ENCODE measurements at regions not wholly inside any gene's neighbourhood (a gene's known extent, or its start where the extent isn't known, plus 50 kb on each side); places are given as distances from the start of the nearest gene placed in this dataset.

DNA sequence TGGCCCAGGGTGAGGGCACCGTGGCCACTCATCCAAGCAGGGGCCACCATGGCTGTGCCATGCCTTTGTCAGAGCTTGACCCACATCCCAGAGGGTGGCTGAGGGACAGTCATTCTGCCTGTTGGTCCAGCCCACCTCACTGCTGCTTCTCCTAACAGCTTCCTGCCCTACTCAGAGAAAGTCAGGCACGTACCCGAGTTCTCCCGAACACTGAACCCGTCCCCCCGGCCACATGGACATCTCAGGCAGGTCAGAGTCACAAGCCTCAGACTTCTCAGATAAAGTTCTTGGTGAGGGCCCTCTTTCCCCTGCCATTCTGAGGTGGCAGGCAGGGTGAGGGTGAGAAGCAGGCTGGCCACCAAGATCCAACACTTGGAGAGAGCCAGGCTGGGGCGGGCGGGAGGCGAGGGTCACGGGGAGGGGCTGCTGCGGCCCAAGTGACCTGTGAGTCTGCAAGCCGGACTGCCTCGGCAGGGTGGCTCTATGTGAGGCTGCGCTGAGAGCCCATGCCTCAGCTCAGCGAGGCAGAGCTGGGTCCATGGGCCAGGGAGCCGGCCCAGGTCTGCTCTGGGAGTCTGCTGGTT, 317.8 kb downstream of the TMEM121 start:
- no peak for DNase-seq (ENCODE audit: low spot score)

DNA sequence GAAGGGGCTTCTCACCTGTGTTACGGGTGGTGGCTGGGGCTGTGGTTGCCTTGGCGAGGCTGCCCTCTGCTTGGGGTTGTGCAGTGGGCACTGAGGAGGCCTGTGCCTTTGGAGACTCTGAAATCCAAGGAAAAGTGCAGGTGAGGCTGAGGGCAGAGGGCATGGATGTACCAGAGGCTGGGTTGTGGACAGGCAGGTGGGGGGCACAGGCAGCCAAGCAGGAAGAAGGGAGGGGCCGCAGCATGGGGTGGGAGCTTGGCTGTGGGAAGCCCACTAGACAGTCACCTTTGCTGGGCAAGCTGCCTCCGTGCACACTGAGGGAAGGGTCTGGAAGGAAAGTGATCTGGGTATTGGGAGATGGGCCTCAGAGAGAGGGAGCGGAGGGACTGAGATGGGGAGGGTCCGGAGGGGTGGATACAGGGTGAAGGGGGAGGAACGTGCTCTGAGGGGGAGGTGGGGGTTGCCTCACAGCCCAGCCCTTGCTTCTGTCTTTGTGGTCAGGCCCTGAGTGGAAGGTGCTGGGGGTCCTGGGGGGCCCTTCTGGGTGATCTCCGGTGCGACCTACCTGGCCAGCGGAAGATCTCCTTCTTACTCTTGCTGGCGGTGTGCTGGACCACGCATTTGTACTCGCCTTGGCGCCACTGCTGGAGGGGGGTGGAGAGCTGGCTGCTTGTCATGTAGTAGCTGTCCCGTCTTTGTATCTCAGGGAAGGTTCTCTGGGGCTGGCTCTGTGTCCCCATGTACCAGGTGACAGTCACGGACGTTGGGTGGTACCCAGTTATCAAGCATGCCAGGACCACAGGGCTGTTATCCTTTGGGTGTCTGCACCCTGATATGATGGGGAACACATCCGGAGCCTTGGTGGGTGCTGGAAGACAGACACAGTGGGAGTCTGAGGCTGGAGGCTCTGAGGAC, 318.7 kb downstream of the TMEM121 start:
- no peak for DNase-seq (ENCODE audit: low spot score)

DNA sequence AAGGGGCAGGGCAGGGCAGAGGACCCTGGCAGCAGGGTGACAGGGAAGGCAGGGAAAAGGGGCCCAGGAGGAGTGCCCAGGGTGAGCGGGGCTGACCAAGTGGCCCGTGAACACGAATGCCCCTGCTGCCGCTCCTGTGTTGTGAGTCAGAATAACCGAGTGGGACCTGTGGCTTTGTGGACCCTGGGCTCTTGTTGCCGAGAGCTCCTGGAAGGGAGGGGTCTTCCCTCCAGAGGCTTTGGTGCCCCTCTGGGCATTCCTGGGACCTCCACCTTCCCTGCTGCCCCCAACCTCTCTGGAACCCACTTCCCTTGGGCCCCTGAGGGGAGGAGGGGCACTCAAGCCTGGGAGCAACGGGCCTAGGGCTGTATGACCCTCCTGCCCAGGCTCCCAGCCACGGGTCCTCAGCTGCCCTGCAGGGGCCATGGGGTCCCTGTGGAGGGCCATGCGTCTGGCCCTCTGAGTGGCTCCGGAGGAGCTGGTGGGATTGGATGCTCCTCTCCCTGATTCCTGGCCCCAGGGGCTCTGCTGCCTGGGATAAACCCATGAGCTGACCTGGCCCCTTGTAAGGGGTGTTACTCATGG, 319.4 kb downstream of the TMEM121 start:
- no peak for DNase-seq (ENCODE audit: low spot score)

DNA sequence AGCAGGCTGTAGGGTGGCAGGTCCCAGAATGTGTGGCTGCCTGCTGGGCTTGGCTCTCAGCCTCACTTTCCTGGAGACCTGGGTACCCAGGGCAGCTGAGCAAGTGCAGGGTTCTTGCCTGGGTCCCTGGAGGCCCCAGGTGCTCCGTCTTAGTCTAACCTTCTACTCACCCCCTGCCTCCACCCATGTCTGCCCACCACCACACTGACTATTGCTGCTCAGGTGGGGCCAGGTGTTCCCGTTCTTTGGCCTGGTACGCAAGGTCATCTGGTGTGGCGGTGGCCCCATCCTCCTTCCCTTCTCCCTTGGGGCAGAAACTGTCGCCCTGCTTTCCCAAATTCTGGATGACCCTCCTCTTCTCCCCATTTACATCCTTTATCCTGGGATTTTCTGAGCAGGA, 319.9 kb downstream of the TMEM121 start:
- DNase-seq (ENCODE audit: low spot score), result no peak

DNA sequence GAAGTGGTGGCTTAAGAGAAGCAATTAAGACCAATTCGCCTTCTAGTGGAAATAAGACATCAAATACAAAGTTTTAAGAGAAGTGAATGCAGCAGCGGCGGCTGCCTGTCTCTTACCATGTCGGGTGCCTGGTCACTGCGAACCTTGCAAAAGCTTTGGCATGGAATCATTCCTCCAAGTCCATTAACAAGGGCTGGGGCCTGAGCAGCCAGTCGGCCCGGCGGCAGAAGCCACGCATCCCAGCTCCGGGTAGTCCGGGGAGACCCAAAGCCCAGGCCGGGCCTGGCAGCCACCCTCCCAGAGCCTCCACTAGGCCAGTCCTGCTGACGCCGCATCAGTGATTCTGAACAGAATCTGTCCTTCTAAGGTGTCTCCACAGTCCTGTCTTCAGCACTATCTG, 321.0 kb downstream of the TMEM121 start:
- no peak for DNase-seq (ENCODE audit: low spot score)

DNA sequence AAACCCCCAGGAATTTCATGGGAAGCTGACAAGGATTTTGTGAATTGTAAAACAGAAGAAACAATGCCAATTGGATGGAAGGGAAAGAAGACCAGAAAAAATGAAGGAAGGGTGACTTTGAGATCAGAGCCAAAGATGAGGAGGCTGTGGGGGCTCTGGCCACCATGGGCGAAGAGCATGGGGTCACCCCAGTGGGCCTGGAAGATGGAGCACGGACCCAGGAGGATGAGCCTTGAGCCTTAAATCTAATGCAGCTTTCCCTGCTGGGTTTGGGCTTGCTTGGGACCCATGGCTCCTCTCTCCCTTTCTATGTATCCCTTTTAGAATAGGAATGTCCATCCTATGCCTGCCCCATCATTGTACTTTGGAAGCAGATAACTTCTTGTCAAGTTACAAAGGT, 322.2 kb downstream of the TMEM121 start:
- DNase-seq (ENCODE audit: low spot score), result no peak

DNA sequence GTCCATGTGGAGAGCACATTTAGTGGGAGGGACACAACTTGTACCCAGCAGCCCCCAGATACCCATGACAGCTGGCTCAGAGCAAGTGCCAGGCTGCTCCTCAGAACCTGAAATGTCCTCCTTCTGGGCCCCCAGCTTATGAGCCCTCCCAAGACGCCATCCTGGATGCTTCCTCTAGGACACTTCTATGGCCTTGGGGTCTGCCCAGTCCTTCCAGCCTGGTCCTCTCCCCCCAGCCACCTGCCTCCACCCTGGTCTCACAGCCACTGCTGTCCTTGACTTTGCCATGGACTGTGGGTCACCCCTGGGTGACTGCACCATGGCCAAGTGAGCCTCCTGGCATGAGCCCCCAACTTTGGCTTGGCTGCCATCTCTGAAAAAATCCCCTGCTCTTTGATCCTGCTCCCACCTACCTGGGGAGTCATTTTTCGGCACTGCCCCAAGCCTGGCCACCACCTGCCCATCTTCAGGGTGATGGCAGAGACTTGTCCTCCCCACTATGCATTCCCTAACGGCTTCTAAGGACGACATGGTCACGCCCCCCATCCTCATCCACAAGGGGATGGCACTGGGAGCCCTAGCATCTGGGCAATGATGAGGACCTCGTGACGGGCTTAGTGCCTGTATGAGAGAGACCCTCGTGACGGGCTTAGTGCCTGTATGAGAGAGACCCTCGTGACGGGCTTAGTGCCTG, 323.7 kb downstream of the TMEM121 start:
- no peak for DNase-seq (ENCODE audit: low spot score)

DNA sequence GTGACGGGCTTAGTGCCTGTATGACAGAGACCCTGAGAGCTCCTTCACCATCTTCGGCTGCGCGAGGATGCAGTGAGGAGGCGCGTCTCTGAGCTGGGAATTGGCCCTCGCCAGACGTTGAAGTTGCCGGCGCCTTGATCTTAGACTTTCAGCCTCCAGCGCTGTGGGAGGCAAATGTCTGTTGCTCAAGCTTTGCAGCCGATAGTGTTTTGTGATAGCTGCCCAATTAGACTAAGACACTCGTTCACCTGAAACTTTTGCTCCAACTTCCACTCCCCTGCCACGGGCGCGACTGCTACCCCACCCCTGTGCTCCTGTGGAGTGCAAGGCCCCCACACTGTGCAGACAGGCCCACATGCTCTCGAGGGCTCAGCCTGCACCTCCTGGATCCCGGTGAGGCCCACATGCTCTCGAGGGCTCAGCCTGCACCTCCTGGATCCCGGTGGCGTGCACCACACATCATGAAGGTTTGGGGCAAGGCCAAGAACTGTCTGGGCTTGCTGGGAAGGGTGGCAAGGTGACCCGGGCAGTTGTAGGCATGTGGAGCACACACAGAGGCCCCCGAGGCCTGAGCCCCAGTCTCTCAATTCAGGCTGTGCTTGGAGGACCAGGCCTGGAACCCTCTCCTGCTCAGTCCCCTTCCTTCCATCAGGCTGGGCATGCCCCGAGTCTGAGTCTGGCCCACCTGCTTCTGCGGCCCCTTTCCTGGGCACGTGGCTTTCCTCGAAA, 324.6 kb downstream of the TMEM121 start:
- DNase-seq (ENCODE audit: low spot score), result no peak

DNA sequence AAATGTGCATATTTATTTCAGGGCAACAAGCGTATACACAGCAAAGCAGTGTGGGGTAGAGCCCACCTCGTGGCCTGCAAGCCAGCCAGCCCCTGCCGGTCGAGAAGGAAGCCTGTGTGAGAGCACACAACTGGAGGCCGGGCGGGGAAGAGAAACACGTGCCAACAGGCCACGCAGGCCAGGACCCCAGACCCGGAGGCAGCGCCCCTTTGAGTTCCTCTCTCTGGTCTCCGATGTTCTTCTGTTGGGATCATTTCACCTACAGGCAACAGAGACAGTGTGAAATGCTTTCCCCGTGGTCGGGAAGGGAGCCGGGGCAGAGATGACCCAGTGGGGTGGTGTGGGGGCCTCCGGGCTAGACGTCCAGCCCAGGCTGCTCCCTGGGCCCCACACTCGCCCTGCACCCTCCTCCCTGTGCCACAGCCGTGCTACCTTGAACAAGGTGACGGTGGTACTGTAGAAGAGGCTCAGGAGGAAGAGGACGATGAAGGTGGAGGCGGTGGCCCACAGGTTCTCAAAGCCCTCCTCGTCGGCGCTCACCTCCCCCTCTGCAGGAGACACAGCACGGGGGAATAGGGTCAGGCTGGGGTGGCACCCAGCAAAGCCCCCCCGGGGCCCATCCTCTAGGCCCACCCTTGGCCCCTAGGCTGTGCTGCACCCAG, 325.5 kb downstream of the TMEM121 start:
- no peak for DNase-seq (ENCODE audit: low spot score)

DNA sequence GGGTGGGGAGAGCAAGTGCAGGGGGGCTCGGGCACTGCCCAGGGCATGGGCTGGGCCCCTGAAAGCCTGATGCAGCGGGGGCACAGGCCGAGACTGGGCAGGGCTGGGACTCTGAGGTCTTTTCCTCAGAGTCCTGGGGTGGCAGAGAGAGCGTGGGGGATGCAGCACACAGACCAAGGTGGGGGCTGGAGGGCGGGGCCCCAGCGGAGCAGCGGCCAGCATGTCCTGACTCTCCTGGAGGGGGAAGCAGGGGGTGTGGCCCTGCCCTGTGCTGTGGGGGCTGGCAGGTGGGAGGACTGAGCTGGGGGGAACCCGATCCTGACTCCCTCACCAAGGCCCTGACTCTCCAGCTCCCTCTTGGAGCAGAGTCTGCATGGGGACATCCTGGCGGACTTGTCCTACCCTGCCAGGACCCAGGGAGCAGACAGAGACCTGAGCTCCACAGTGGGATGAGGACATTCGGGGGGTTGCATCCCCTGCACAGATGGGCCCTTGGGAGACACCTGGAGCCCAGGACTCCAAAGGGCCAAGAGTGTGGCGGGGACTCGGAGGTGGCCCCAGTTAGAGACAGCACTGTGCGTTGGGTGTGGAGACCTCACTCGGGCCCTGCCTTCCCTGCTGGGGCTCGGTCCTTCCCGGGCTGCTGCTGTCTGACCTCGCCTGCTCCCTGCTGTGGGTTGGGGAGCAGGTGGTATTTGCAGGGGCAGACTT, 326.1 kb downstream of the TMEM121 start:
- DNase-seq (ENCODE audit: low spot score), result no peak

DNA sequence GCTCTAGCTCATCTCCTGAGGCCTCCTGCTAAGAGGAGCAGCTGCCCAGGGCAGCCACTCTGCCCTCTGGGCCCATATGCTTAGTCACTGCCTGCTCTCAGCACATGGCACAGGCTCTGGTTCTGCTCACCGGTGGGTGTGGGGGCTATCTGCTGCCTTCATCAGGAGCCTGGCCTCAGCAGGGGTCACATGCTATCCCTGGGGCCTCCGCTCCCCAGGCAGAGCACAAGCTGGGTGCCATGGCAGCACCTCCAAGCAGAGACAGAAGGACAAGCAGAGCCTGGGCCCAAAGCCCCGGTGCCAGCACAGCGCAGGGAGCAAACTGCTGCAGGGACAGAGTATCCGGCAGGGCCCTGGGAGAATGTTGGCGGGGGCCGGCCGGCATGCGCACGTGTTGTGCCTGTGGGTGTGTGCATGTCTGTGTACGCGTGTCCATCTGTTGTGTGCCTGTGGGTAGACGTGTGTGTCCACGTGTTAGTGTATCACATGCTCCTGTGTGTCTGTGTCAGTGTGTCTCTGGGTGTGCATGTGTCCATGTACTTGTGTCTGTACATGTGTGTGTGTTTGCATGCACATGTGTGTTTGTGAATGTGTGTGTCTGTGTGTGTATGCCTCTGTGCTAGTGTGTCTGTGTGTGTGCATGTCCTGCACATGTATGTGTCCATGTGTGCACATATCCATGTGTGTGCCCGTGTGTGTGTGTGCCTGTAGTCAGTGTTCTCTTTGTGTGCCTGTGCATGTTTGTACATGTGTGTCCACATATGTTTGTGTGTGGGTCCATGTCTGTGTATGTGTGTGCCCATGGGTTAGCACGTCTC, 326.9 kb downstream of the TMEM121 start:
- DNase-seq (ENCODE audit: low spot score), result no peak

DNA sequence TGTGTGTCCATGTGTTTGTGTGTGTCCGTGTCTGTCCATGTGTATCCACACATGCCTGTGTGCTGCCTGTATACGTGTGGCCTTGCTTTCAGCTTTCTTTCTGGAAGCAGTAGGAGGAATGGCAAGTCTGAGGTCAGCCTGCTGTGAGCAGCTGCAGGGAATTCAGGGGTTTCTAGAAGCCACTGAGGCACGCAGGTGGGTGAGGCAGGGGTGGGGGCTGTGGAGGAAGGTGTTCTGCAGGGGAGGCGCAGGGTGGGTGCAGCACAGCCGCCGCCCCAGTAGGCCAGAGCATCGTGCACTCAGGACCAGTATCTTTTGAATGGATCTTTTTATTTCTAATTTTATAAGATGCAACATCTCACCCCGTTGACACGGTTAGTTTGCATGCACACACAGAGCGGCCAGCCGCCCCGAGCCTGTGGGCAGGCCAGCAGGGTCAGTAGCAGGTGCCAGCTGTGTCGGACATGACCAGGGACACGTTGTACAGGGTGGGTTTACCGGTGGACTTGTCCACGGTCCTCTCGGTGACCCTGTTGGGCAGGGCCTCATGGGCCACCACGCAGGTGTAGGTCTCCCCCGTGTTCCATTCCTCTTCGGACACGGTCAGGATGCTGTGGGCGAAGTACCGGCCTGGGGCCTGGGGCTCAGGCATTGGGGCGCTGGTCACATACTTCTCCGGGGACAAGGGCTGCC, 327.7 kb downstream of the TMEM121 start:
- DNase-seq (ENCODE audit: low spot score), result no peak

DNA sequence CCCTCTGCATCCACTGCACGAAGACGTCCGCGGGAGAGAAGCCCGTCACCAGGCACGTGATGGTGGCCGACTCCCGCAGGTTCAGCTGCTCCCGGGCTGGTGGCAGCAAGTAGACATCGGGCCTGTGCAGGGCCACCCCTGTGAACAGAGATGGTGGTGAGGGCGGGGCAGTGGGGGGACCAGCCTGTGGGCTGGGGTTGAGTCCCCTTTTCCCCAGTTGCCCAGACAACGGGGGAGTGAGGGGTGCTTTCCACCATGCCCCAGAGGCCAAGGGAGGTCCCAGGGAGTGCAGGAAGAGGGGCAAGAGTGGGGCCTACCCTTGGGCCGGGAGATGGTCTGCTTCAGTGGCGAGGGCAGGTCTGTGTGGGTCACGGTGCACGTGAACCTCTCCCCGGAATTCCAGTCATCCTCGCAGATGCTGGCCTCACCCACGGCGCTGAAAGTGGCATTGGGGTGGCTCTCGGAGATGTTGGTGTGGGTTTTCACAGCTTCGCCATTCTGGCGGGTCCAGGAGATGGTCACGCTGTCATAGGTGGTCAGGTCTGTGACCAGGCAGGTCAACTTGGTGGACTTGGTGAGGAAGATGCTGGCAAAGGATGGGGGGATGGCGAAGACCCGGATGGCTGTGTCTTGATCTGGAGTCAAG, 328.3 kb downstream of the TMEM121 start:
- no peak for DNase-seq (ENCODE audit: low spot score)

DNA sequence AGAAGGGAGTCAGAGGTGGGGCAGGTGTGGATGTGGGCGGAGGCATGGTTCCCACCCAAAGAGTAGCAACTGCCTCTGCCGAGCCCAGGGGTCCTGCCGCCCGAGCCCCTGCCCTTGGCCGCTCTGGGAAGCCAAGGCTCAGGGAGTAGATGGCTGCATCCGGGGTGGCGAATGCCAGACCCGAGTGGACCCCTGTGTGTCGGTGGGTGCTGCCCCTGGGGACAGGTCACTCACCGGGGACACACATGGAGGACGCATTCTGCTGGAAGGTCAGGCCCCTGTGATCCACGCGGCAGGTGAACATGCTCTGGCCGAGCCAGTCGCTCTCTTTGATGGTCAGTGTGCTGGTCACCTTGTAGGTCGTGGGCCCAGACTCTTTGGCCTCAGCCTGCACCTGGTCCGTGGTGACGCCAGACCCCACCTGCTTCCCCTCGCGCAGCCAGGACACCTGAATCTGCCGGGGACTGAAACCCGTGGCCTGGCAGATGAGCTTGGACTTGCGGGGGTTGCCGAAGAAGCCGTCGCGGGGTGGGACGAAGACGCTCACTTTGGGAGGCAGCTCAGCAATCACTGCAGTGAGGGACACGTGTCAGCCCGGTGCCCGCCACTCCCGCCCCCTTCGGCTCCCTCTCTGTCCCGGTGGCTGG, 329.0 kb downstream of the TMEM121 start:
- DNase-seq (ENCODE audit: low spot score), result no peak

DNA sequence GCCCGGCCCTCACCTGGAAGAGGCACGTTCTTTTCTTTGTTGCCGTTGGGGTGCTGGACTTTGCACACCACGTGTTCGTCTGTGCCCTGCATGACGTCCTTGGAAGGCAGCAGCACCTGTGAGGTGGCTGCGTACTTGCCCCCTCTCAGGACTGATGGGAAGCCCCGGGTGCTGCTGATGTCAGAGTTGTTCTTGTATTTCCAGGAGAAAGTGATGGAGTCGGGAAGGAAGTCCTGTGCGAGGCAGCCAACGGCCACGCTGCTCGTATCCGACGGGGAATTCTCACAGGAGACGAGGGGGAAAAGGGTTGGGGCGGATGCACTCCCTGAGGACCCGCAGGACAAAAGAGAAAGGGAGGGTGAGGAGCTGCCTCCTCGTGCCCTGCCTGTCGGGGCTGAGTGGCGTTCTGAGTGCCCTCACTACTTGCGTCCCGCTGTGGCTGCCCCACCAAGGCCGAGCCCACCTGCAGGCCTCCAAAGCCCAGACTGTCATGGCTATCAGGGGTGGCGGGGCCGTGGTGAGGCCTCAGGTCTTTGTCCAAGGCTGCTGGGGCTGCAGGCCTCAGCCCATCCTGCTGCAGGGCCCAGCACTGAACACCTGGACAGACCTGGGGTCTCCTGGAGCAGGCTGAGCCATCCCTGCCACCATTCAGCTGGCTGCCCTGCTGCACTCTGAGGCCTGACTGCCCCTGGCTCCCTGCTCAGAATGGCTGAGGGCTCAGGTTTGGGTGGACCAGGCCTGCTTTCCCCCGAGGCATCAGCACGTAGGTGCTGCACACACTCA, 329.7 kb downstream of the TMEM121 start:
- no peak for DNase-seq (ENCODE audit: low spot score)

DNA sequence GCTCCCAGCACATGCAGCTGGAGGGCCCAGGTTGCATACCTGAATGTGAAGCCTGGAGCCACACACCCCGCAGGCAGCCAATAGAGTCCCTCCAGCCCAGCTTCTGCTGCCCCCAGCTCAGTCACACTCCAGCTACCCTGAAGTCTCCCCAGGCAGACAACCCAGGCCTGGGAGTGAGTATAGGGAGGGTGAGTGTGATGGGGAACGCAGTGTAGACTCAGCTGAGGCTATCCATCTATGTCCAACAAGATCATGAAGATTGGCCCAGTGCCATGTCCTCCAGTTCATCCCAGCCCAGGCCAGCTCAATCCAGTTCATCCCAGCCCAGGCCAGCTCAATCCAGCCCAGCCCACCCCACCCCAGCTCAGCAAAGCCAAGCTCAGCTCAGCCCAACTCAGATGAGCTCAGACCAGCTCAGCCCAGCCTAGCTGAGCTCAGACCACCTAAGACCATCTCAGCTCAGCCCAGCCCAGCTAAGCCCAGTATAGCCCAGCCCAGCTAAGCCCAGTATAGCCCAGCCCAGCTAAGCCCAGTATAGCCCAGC, 330.4 kb downstream of the TMEM121 start:
- no peak for DNase-seq (ENCODE audit: low spot score)

DNA sequence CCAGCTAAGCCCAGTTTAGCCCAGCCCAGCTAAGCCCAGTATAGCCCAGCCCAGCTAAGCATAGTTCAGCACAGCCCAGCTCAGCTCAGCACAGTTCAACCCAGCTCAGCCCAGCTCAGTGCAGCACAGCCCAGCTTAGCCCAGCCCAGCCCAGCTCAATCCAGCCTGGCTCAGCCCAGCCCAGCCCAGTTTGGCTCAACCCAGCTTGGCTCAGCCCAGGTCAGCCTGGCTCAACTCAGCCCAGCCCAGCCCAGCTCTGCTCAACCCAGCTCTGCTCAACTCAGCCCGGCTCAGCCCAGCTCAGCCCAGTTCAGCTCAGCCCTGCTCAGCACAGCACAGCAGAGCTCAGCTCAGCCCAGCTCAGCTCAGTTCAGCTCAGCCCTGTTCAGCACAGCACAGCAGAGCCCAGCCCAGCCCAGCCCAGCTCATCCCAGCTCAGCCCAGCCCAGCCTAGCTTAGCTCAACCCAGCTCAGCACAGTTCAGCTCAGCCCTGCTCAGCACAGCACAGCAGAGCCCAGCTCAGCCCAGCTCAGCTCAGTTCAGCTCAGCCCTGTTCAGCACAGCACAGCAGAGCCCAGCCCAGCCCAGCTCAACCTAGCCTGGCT, 330.9 kb downstream of the TMEM121 start:
- DNase-seq (ENCODE audit: low spot score), result no peak
